COLO829 (cell line): ENCODE measurements at regions not wholly inside any gene's neighbourhood (a gene's known extent, or its start where the extent isn't known, plus 50 kb on each side); places are given as distances from the start of the nearest gene placed in this dataset.
"Not testable (repeated sequence)": the region's sequence is repeated elsewhere in the genome, so short reads cannot be mapped to it uniquely, and the experiment has no call there.

Experiments
- DNase-seq: peaks from one replicate; pipeline ENCODE4 v3.0.0; 2012; ENCODE audit warnings: low spot score

GRCh38 chr20:6321235-6321634 lies 198.4 kb upstream of the FERMT1 start:
- not testable (repeated sequence) for DNase-seq

- DNase-seq: no peak
Observed at GRCh38 chr20:6311841-6312655, 189.2 kb upstream of the FERMT1 start.

- no peak for DNase-seq
Observed at GRCh38 chr20:6311097-6311496, 188.3 kb upstream of the FERMT1 start.

GRCh38 chr20:6305536-6305935 lies 182.7 kb upstream of the FERMT1 start:
- DNase-seq: no peak

GRCh38 chr20:6302041-6302440 lies 179.2 kb upstream of the FERMT1 start:
- DNase-seq: no peak

GRCh38 chr20:6299456-6299855 lies 176.6 kb upstream of the FERMT1 start:
- no peak for DNase-seq

GRCh38 chr20:6298049-6298448 lies 175.2 kb upstream of the FERMT1 start:
- DNase-seq: no peak

GRCh38 chr20:6295867-6296256 lies 173.0 kb upstream of the FERMT1 start:
- no peak for DNase-seq

- DNase-seq: no peak
Observed at GRCh38 chr20:6295127-6295866, 172.5 kb upstream of the FERMT1 start.

GRCh38 chr20:6287471-6287870 lies 164.6 kb upstream of the FERMT1 start:
- DNase-seq: no peak

GRCh38 chr20:6282642-6283041 lies 159.8 kb upstream of the FERMT1 start:
- DNase-seq: no peak

GRCh38 chr20:6277661-6278240 lies 154.9 kb upstream of the FERMT1 start:
- DNase-seq: no peak

GRCh38 chr20:6270404-6270803 lies 147.6 kb upstream of the FERMT1 start:
- not testable (repeated sequence) for DNase-seq

- DNase-seq: no peak
Observed at GRCh38 chr20:6269168-6269873, 146.5 kb upstream of the FERMT1 start.

GRCh38 chr20:6265204-6265904 lies 142.5 kb upstream of the FERMT1 start:
- DNase-seq: peak; percentile 64

GRCh38 chr20:6253396-6253795 lies 130.6 kb upstream of the FERMT1 start:
- no peak for DNase-seq

- no peak for DNase-seq
Observed at GRCh38 chr20:6245436-6245835, 122.6 kb upstream of the FERMT1 start.

GRCh38 chr20:6241591-6241990 lies 118.8 kb upstream of the FERMT1 start:
- no peak for DNase-seq

- DNase-seq: no peak
Observed at GRCh38 chr20:6240059-6240458, 117.2 kb upstream of the FERMT1 start.

- DNase-seq: no peak
Observed at GRCh38 chr20:6238421-6238820, 115.6 kb upstream of the FERMT1 start.

- DNase-seq: no peak
Observed at GRCh38 chr20:6235510-6235909, 112.7 kb upstream of the FERMT1 start.

- no peak for DNase-seq
Observed at GRCh38 chr20:6232436-6232835, 109.6 kb upstream of the FERMT1 start.
